ENCODE measurements at regions not wholly inside any gene's neighbourhood (a gene's known extent, or its start where the extent isn't known, plus 50 kb on each side); places are given as distances from the start of the nearest gene placed in this dataset.

DNA sequence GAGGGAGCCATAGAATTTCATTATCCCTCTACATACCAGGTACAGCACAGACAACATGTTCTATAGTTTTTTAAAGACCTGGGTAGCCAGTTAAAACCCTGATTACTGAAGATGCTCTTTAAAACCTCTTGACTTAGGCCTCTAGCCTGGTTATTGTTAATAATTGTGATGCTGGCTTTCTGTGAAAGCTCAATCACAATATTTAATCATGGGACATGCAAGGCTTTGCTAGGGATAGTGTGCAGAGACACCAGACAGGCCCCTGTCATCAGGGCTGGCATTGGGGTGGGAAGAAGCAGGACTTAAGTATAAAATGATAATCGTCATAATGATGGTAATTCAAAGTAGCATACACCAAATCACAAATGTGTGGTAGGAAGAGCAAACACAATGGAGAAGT, 274.4 kb downstream of the PTBP2 start:
- TF ChIP-seq, protein P1, sequence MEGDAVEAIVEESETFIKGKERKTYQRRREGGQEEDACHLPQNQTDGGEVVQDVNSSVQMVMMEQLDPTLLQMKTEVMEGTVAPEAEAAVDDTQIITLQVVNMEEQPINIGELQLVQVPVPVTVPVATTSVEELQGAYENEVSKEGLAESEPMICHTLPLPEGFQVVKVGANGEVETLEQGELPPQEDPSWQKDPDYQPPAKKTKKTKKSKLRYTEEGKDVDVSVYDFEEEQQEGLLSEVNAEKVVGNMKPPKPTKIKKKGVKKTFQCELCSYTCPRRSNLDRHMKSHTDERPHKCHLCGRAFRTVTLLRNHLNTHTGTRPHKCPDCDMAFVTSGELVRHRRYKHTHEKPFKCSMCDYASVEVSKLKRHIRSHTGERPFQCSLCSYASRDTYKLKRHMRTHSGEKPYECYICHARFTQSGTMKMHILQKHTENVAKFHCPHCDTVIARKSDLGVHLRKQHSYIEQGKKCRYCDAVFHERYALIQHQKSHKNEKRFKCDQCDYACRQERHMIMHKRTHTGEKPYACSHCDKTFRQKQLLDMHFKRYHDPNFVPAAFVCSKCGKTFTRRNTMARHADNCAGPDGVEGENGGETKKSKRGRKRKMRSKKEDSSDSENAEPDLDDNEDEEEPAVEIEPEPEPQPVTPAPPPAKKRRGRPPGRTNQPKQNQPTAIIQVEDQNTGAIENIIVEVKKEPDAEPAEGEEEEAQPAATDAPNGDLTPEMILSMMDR (IDR thresholded peaks at IDR 0.05): no peak
- TF ChIP-seq EZH2 (IDR thresholded peaks at IDR 0.05; ENCODE audit: borderline replicate concordance, insufficient read depth, low read depth, low read length, poor library complexity, severe bottlenecking): no peak

Data from B cell (primary cell).